H9 (cell line): ENCODE measurements at regions not wholly inside any gene's neighbourhood (a gene's known extent, or its start where the extent isn't known, plus 50 kb on each side); places are given as distances from the start of the nearest gene placed in this dataset.

ENCODE experiments used
- DNase-seq: peaks from one replicate; pipeline ENCODE4 v3.0.0-alpha.2; 2017
- H2AFZ ChIP-seq: one replicate; pipeline ENCODE4 v1.6.1; 2013; ENCODE audit warnings: mild to moderate bottlenecking, low read length, control low read depth, moderate library complexity
- H2AK5ac ChIP-seq: 2 replicates; pipeline ENCODE4 v1.6.1; 2013; ENCODE audit warnings: low read length, control low read depth, mixed read lengths; ENCODE audit not compliant: insufficient read length
- H2BK120ac ChIP-seq: one replicate; pipeline ENCODE4 v1.6.1; 2013; ENCODE audit warnings: low read depth, mild to moderate bottlenecking, low read length, control low read depth, inconsistent platforms; ENCODE audit not compliant: poor library complexity, severe bottlenecking
- H2BK12ac ChIP-seq: 2 replicates; pipeline ENCODE4 v1.6.1; 2013; ENCODE audit warnings: low read length, control low read depth, mixed read lengths, low read depth; ENCODE audit not compliant: insufficient read length
- H2BK15ac ChIP-seq: 2 replicates; pipeline ENCODE4 v1.6.1; 2013; ENCODE audit warnings: low read depth, low read length, control low read depth
- H2BK20ac ChIP-seq: one replicate; pipeline ENCODE4 v1.6.1; 2013; ENCODE audit warnings: low read depth, mild to moderate bottlenecking, low read length, control low read depth, inconsistent platforms; ENCODE audit not compliant: poor library complexity, severe bottlenecking
- H2BK5ac ChIP-seq: 2 replicates; pipeline ENCODE4 v1.6.1; 2013; ENCODE audit warnings: low read length, control low read depth, mixed read lengths; ENCODE audit not compliant: insufficient read length
- H3K14ac ChIP-seq: 2 replicates; pipeline ENCODE4 v1.6.1; 2013; ENCODE audit warnings: low read length, control low read depth; ENCODE audit not compliant: insufficient read depth
- H3K18ac ChIP-seq: 2 replicates; pipeline ENCODE4 v1.6.1; 2013; ENCODE audit warnings: low read depth, mild to moderate bottlenecking, mixed read lengths, low read length, control low read depth; ENCODE audit not compliant: insufficient read length
- H3K23ac ChIP-seq: 2 replicates; pipeline ENCODE4 v1.6.1; 2013; ENCODE audit warnings: low read length, control low read depth, mixed read lengths, low read depth; ENCODE audit not compliant: insufficient read length
- H3K23me2 ChIP-seq: 2 replicates; pipeline ENCODE4 v1.6.1; 2013; ENCODE audit warnings: low read depth, mild to moderate bottlenecking, mixed read lengths, low read length, control low read depth; ENCODE audit not compliant: insufficient read length, poor library complexity, severe bottlenecking
- H3K27ac ChIP-seq: 2 replicates; pipeline ENCODE4 v1.5.1; 2013; ENCODE audit warnings: low read length, control low read depth, mixed read lengths, low read depth; ENCODE audit not compliant: insufficient read length
- H3K27me3 ChIP-seq: 2 replicates; pipeline ENCODE4 v1.6.1; 2013; ENCODE audit warnings: low read length, control low read depth, inconsistent platforms; ENCODE audit not compliant: insufficient read depth
- H3K4ac ChIP-seq: 2 replicates; pipeline ENCODE4 v1.6.1; 2013; ENCODE audit warnings: low read depth, mild to moderate bottlenecking, control low read depth, inconsistent platforms, low read length, moderate library complexity
- H3K4me1 ChIP-seq: 2 replicates; pipeline ENCODE4 v1.6.1; 2013; ENCODE audit warnings: low read length, control low read depth, inconsistent platforms; ENCODE audit not compliant: insufficient read depth
- H3K4me2 ChIP-seq: 2 replicates; pipeline ENCODE4 v1.6.1; 2013; ENCODE audit warnings: low read length, control low read depth, mixed read lengths; ENCODE audit not compliant: insufficient read length, insufficient read depth
- H3K56ac ChIP-seq: 2 replicates; pipeline ENCODE4 v1.6.1; 2013; ENCODE audit warnings: low read depth, mild to moderate bottlenecking, mixed read lengths, low read length, control low read depth; ENCODE audit not compliant: insufficient read length
- H3K79me1 ChIP-seq: 2 replicates; pipeline ENCODE4 v1.6.1; 2013; ENCODE audit warnings: low read depth, mild to moderate bottlenecking, moderate library complexity, low read length, control low read depth, inconsistent platforms; ENCODE audit not compliant: insufficient read depth, poor library complexity, severe bottlenecking
- H3K79me2 ChIP-seq: 2 replicates; pipeline ENCODE4 v1.6.1; 2013; ENCODE audit warnings: low read length, control low read depth, inconsistent platforms; ENCODE audit not compliant: insufficient read depth
- H3K9ac ChIP-seq: 2 replicates; pipeline ENCODE4 v1.6.1; 2013; ENCODE audit warnings: low read length, control low read depth, mixed read lengths; ENCODE audit not compliant: insufficient read length; ENCODE audit errors: extremely low read depth
- H3K9me3 ChIP-seq: one replicate; pipeline ENCODE4 v1.6.1; 2013; ENCODE audit warnings: low read depth, low read length, inconsistent platforms; ENCODE audit not compliant: control insufficient read depth
- H3T11ph ChIP-seq: one replicate; pipeline ENCODE4 v1.6.1; 2013; ENCODE audit warnings: mild to moderate bottlenecking, low read length, control low read depth, inconsistent platforms
- H4K20me1 ChIP-seq: one replicate; pipeline ENCODE4 v1.6.1; 2013; ENCODE audit not compliant: control insufficient read depth, insufficient read length, insufficient read depth
- H4K5ac ChIP-seq: 2 replicates; pipeline ENCODE4 v1.6.1; 2013; ENCODE audit warnings: low read depth, mild to moderate bottlenecking, mixed read lengths, low read length, control low read depth; ENCODE audit not compliant: insufficient read length
- H4K8ac ChIP-seq: replicated peaks from 2 replicates; pipeline ENCODE4 v1.6.1; 2013; ENCODE audit warnings: low read length, control low read depth, mixed read lengths, low read depth; ENCODE audit not compliant: insufficient read length
- H4K91ac ChIP-seq: 2 replicates; pipeline ENCODE4 v1.6.1; 2013; ENCODE audit warnings: low read depth, mild to moderate bottlenecking, moderate library complexity, mixed read lengths, low read length, control low read depth; ENCODE audit not compliant: insufficient read length
- H3K27ac Mint-ChIP-seq, 3 experiments: 2 replicates in 2 of 3; 3 replicates in 1 of 3; pipeline ENCODE4 v1.8.0; 2020 to 2021; ENCODE audit warnings: mixed read lengths in 3 of 3, mild to moderate bottlenecking in 1 of 3, moderate library complexity in 1 of 3
- H3K27me3 Mint-ChIP-seq: 2 replicates; pipeline ENCODE4 v1.8.0; 2021; ENCODE audit warnings: low read depth, mild to moderate bottlenecking, moderate library complexity, mixed read lengths
- H3K36me3 Mint-ChIP-seq, 3 experiments: 2 replicates in 2 of 3; 3 replicates in 1 of 3; pipeline ENCODE4 v1.8.0; 2020 to 2021; ENCODE audit warnings: low read depth in 3 of 3, mixed read lengths in 3 of 3; ENCODE audit not compliant: insufficient read depth in 1 of 3
- H3K4me1 Mint-ChIP-seq, 2 experiments: 2 replicates each; pipeline ENCODE4 v1.8.0; 2020; ENCODE audit warnings: mixed read lengths in 2 of 2
- H3K4me3 Mint-ChIP-seq, 2 experiments: 2 replicates in 1 of 2; 3 replicates in 1 of 2; pipeline ENCODE4 v1.8.0; 2020 to 2021; ENCODE audit warnings: mild to moderate bottlenecking in 2 of 2, mixed read lengths in 2 of 2, moderate library complexity in 1 of 2
- H3K9me3 Mint-ChIP-seq, 2 experiments: 2 replicates in 1 of 2; 3 replicates in 1 of 2; pipeline ENCODE4 v1.8.0; 2020; ENCODE audit warnings: mild to moderate bottlenecking in 2 of 2, mixed read lengths in 2 of 2, moderate library complexity in 1 of 2
- CTCF ChIP-seq: fragments of 200-600 bp; sonication (generic); conservative IDR thresholded peaks from 3 replicates; pipeline ENCODE4 v1.8.0; 2021; ENCODE audit warnings: antibody characterized with exemption, mild to moderate bottlenecking
- WGBS: extraction: QIAGEN DNeasy Blood & Tissue Kit; methylation state at CpG from one replicate; pipeline ENCODE4 v1.1.7; 2013; ENCODE audit warnings: missing lambda C conversion rate, low lambda C conversion rate, mixed read lengths; ENCODE audit not compliant: insufficient read length; ENCODE audit errors: extremely low coverage; 5-methylcytosine and 5-hydroxymethylcytosine counted together

- Mint-ChIP-seq H3K9me3 (no peaks in the 10 kb centered on the region; a peak in 1 of 5 replicates), H3K36me3 (no peaks in the 10 kb centered on the region), H3K4me3 (no peak overlapping the region), H3K27ac (no peak overlapping the region), H3K4me1 (peaks cover 4% of the 10 kb centered on the region in 2 experiments), H3K27me3 (no peaks in the 10 kb centered on the region)
- Histone ChIP-seq H3K9ac (no peak overlapping the region), H4K8ac (no peak overlapping the region), H3T11ph (no peak overlapping the region), H3K18ac (no peak overlapping the region), H4K91ac (no peak overlapping the region), H3K4ac (no peak overlapping the region), H3K79me2 (no peaks in the 10 kb centered on the region), H2AFZ (no peak overlapping the region), H3K56ac (no peak overlapping the region), H3K14ac (no peak overlapping the region), H3K4me2 (no peak overlapping the region), H3K4me1 (no peaks in the 10 kb centered on the region), H2BK5ac (no peak overlapping the region), H2BK15ac (no peak overlapping the region), H4K5ac (no peak overlapping the region), H2BK12ac (no peak overlapping the region), H2AK5ac (no peak overlapping the region), H3K23me2 (no peaks in the 10 kb centered on the region), H3K27me3 (no peaks in the 10 kb centered on the region), H4K20me1 (no peaks in the 10 kb centered on the region), H3K9me3 (no peaks in the 10 kb centered on the region), H2BK20ac (no peak overlapping the region), H3K27ac (no peak overlapping the region), H3K79me1 (no peaks in the 10 kb centered on the region), H3K23ac (no peak overlapping the region), H2BK120ac (no peak overlapping the region)
- TF ChIP-seq CTCF: no peak
- DNase-seq: no peak
- no CpG with 5 or more reads among the region's 1 CpG for WGBS
These were observed 1453.3 kb downstream of the PCDH18 start for GRCh38 chr4:136078976-136079375.
